GM19238 (cell line): ENCODE measurements at regions not wholly inside any gene's neighbourhood (a gene's known extent, or its start where the extent isn't known, plus 50 kb on each side); places are given as distances from the start of the nearest gene placed in this dataset.
"Not testable (repeated sequence)": the region's sequence is repeated elsewhere in the genome, so short reads cannot be mapped to it uniquely, and the experiment has no call there.

Experiments used
- DNase-seq: peaks from one replicate; pipeline ENCODE4 v3.0.0; 2011; ENCODE audit warnings: low spot score; ENCODE audit not compliant: insufficient read length

GRCh38 chr2:122011493-122012270, 256.2 kb downstream of the TSN start:
- DNase-seq: no peak

- no peak for DNase-seq
These were observed 263.3 kb downstream of the TSN start for GRCh38 chr2:122018736-122019135.

- DNase-seq: no peak
These were observed 264.3 kb downstream of the TSN start for GRCh38 chr2:122019724-122020123.

GRCh38 chr2:122020377-122020776, 264.9 kb downstream of the TSN start:
- no peak for DNase-seq

GRCh38 chr2:122021941-122022340, 266.5 kb downstream of the TSN start:
- DNase-seq: no peak

- no peak for DNase-seq
These were observed 267.1 kb downstream of the TSN start for GRCh38 chr2:122022531-122022930.

- DNase-seq: no peak
These were observed 267.8 kb downstream of the TSN start for GRCh38 chr2:122023059-122023864.

GRCh38 chr2:122027510-122028217, 272.2 kb downstream of the TSN start:
- no peak for DNase-seq

GRCh38 chr2:122028371-122029100, 273.1 kb downstream of the TSN start:
- no peak for DNase-seq

- no peak for DNase-seq
These were observed 274.0 kb downstream of the TSN start for GRCh38 chr2:122029456-122029855.

GRCh38 chr2:122029945-122030344, 274.5 kb downstream of the TSN start:
- DNase-seq: no peak

GRCh38 chr2:122031544-122032263, 276.3 kb downstream of the TSN start:
- no peak for DNase-seq

GRCh38 chr2:122032264-122032645, 276.8 kb downstream of the TSN start:
- no peak for DNase-seq

- no peak for DNase-seq
These were observed 278.3 kb downstream of the TSN start for GRCh38 chr2:122033778-122034177.

GRCh38 chr2:122034344-122034743, 278.9 kb downstream of the TSN start:
- DNase-seq: no peak

GRCh38 chr2:122034777-122035176, 279.3 kb downstream of the TSN start:
- no peak for DNase-seq

- not testable (repeated sequence) for DNase-seq
These were observed 283.4 kb downstream of the TSN start for GRCh38 chr2:122038816-122039215.

GRCh38 chr2:122041455-122041854, 286.0 kb downstream of the TSN start:
- DNase-seq: no peak

- DNase-seq: not testable (repeated sequence)
These were observed 296.2 kb downstream of the TSN start for GRCh38 chr2:122051659-122052058.

- no peak for DNase-seq
These were observed 300.1 kb downstream of the TSN start for GRCh38 chr2:122055521-122055931.

- DNase-seq: no peak
These were observed 301.4 kb downstream of the TSN start for GRCh38 chr2:122056853-122057252.
